ENCODE measurements at regions not wholly inside any gene's neighbourhood (a gene's known extent, or its start where the extent isn't known, plus 50 kb on each side); places are given as distances from the start of the nearest gene placed in this dataset.

- H3K4me3 ChIP-seq (ENCODE audit: low read depth, low read length), result no peak overlapping the region
- TF ChIP-seq CTCF (IDR thresholded peaks at IDR 0.05; ENCODE audit: borderline replicate concordance, insufficient read depth, low read depth, low read length), result no peak
Measured at GRCh38 chr2:153717060-153717459, 154.7 kb upstream of the GALNT13 start.

- H3K4me3 ChIP-seq (ENCODE audit: low read depth, low read length), result no peak overlapping the region
- TF ChIP-seq CTCF (IDR thresholded peaks at IDR 0.05; ENCODE audit: borderline replicate concordance, insufficient read depth, low read depth, low read length), result no peak
Measured at GRCh38 chr2:153739394-153739793, 132.3 kb upstream of the GALNT13 start.

GRCh38 chr2:153761936-153762335 lies 109.8 kb upstream of the GALNT13 start:
- no peak for TF ChIP-seq CTCF (IDR thresholded peaks at IDR 0.05; ENCODE audit: borderline replicate concordance, insufficient read depth, low read depth, low read length)
- H3K4me3 ChIP-seq (ENCODE audit: low read depth, low read length), result no peak overlapping the region

- no peak overlapping the region for H3K4me3 ChIP-seq (ENCODE audit: low read depth, low read length)
- TF ChIP-seq CTCF (IDR thresholded peaks at IDR 0.05; ENCODE audit: borderline replicate concordance, insufficient read depth, low read depth, low read length), result no peak
Measured at GRCh38 chr2:153766415-153766814, 105.3 kb upstream of the GALNT13 start.

- 0 out of 2 replicates have a peak, but pooled peaks have one; percentile 13 for TF ChIP-seq CTCF (IDR thresholded peaks at IDR 0.05; ENCODE audit: borderline replicate concordance, insufficient read depth, low read depth, low read length)
Measured at GRCh38 chr2:153770359-153770991, 101.2 kb upstream of the GALNT13 start.

GRCh38 chr2:153780241-153780640 lies 91.5 kb upstream of the GALNT13 start:
- H3K4me3 ChIP-seq (ENCODE audit: low read depth, low read length), result no peak overlapping the region
- no peak for TF ChIP-seq CTCF (IDR thresholded peaks at IDR 0.05; ENCODE audit: borderline replicate concordance, insufficient read depth, low read depth, low read length)

More at GRCh38 chr2:153770359-153770991, 101.2 kb upstream of the GALNT13 start:
- no peak overlapping the region for H3K4me3 ChIP-seq (ENCODE audit: low read depth, low read length)

GRCh38 chr2:153786016-153786415 lies 85.7 kb upstream of the GALNT13 start:
- TF ChIP-seq CTCF (IDR thresholded peaks at IDR 0.05; ENCODE audit: borderline replicate concordance, insufficient read depth, low read depth, low read length), result no peak
- no peak overlapping the region for H3K4me3 ChIP-seq (ENCODE audit: low read depth, low read length)

All from GM12875 (cell line).